IMR-90 (cell line): ENCODE measurements at regions not wholly inside any gene's neighbourhood (a gene's known extent, or its start where the extent isn't known, plus 50 kb on each side); places are given as distances from the start of the nearest gene placed in this dataset.

Experiments
- ATAC-seq: fragments of 200-7000 bp; cut with Tn5 transposase; 2 replicates; pipeline ENCODE4 v1.9.1; 2020; ENCODE audit warnings: low read depth, mild to moderate bottlenecking, moderate library complexity
- BruUV-seq: library from RNA; stranded (reverse); fragments of 400-500 nt; replicated peaks from 2 replicates; lab custom pipeline; 2021; lab: Mats Ljungman, UMichigan
- CTCF ChIA-PET: fragments of 300-600 bp; formaldehyde crosslinking; extraction: SDS; loops from one replicate; lab custom pipeline; 2021; ENCODE audit warnings: antibody characterized with exemption; lab: Yijun Ruan, JAX
- POLR2A ChIA-PET: fragments of 300-600 bp; sonication (Branson Sonifier 250); formaldehyde crosslinking; loops from one replicate; lab custom pipeline; 2022; ENCODE audit warnings: antibody characterized with exemption; ENCODE audit not compliant: unreplicated experiment; lab: Charles Lee
- DNase-seq: peaks from one replicate; pipeline ENCODE4 v3.0.0; 2013
- H2AFZ ChIP-seq: replicated peaks from 2 replicates; pipeline ENCODE3; 2013; ENCODE audit warnings: low read length, mild to moderate bottlenecking; ENCODE audit not compliant: poor library complexity
- H2AK5ac ChIP-seq: 2 replicates; pipeline ENCODE4 v1.6.1; 2013; ENCODE audit warnings: low read depth, low read length, inconsistent platforms
- H2AK9ac ChIP-seq: replicated peaks from 2 replicates; pipeline ENCODE3; 2013; ENCODE audit warnings: mild to moderate bottlenecking, low read depth, low read length, moderate library complexity; ENCODE audit not compliant: poor library complexity
- H2BK120ac ChIP-seq: 2 replicates; pipeline ENCODE4 v1.6.1; 2013; ENCODE audit warnings: low read depth, low read length, inconsistent platforms
- H2BK15ac ChIP-seq: 3 replicates; pipeline ENCODE4 v1.6.1; 2013; ENCODE audit warnings: low read depth, low read length, inconsistent platforms
- H2BK20ac ChIP-seq: 2 replicates; pipeline ENCODE4 v1.6.1; 2013; ENCODE audit warnings: low read depth, mild to moderate bottlenecking, inconsistent platforms, low read length, moderate library complexity
- H2BK5ac ChIP-seq: 2 replicates; pipeline ENCODE4 v1.6.1; 2013; ENCODE audit warnings: mild to moderate bottlenecking, low read depth, low read length, inconsistent platforms; ENCODE audit not compliant: poor library complexity, severe bottlenecking
- H3K14ac ChIP-seq: replicated peaks from 2 replicates; pipeline ENCODE4 v1.6.1; 2013; ENCODE audit warnings: low read depth, low read length, inconsistent platforms
- H3K18ac ChIP-seq: 2 replicates; pipeline ENCODE4 v1.6.1; 2013; ENCODE audit warnings: low read depth, low read length, control low read depth
- H3K23ac ChIP-seq: 2 replicates; pipeline ENCODE4 v1.6.1; 2013; ENCODE audit warnings: low read depth, low read length, inconsistent platforms
- H3K27ac ChIP-seq: 2 replicates; pipeline ENCODE4 v1.5.1; 2013; ENCODE audit warnings: mild to moderate bottlenecking, control low read depth, low read length; ENCODE audit not compliant: insufficient read depth
- H3K27me3 ChIP-seq: 2 replicates; pipeline ENCODE4 v1.6.1; 2013; ENCODE audit warnings: low read length; ENCODE audit not compliant: control insufficient read depth, insufficient read depth
- H3K36me3 ChIP-seq: 2 replicates; pipeline ENCODE4 v1.6.1; 2013; ENCODE audit warnings: low read length, mixed read lengths; ENCODE audit not compliant: control insufficient read depth, insufficient read depth
- H3K4ac ChIP-seq: 2 replicates; pipeline ENCODE4 v1.6.1; 2013; ENCODE audit warnings: low read depth, low read length, inconsistent platforms
- H3K4me1 ChIP-seq: 2 replicates; pipeline ENCODE4 v1.6.1; 2013; ENCODE audit warnings: low read length, mixed read lengths; ENCODE audit not compliant: control insufficient read depth, insufficient read depth
- H3K4me2 ChIP-seq: 2 replicates; pipeline ENCODE4 v1.6.1; 2013; ENCODE audit warnings: low read depth, mild to moderate bottlenecking, control low read depth, low read length, moderate library complexity
- H3K4me3 ChIP-seq: 2 replicates; pipeline ENCODE4 v1.5.1; 2013; ENCODE audit warnings: low read depth, mild to moderate bottlenecking, control low read depth, low read length, moderate library complexity; ENCODE audit not compliant: insufficient read depth
- H3K56ac ChIP-seq: 2 replicates; pipeline ENCODE4 v1.6.1; 2013; ENCODE audit warnings: low read length, inconsistent platforms; ENCODE audit not compliant: insufficient read depth; ENCODE audit errors: extremely low read depth
- H3K79me1 ChIP-seq, 2 experiments: 2 replicates each; pipeline ENCODE4 v1.6.1; 2013; ENCODE audit warnings: low read length in 2 of 2, inconsistent platforms in 1 of 2, low read depth in 1 of 2
- H3K9ac ChIP-seq: 2 replicates; pipeline ENCODE4 v1.6.1; 2013; ENCODE audit warnings: low read depth, low read length, control low read depth
- H3K9me1 ChIP-seq: 2 replicates; pipeline ENCODE4 v1.6.1; 2013; ENCODE audit warnings: low read length, inconsistent platforms; ENCODE audit not compliant: insufficient read depth
- H3K9me3 ChIP-seq: 2 replicates; pipeline ENCODE4 v1.6.1; 2013; ENCODE audit warnings: low read length; ENCODE audit not compliant: control insufficient read depth, insufficient read depth
- H4K20me1 ChIP-seq: 2 replicates; pipeline ENCODE4 v1.6.1; 2013; ENCODE audit warnings: low read length, inconsistent platforms; ENCODE audit not compliant: insufficient read depth
- H4K5ac ChIP-seq: 2 replicates; pipeline ENCODE4 v1.6.1; 2013; ENCODE audit warnings: mild to moderate bottlenecking, low read depth, low read length, control low read depth
- H4K8ac ChIP-seq, 2 experiments: 2 replicates each; pipeline ENCODE4 v1.6.1; 2013; ENCODE audit warnings: low read depth in 2 of 2, low read length in 2 of 2, control low read depth in 1 of 2, inconsistent platforms in 1 of 2
- H4K91ac ChIP-seq: 2 replicates; pipeline ENCODE4 v1.6.1; 2013; ENCODE audit warnings: low read depth, low read length, inconsistent platforms; ENCODE audit not compliant: insufficient read depth
- CEBPB ChIP-seq: IDR thresholded peaks from 2 replicates; pipeline ENCODE4 v1.6.1; 2012; ENCODE audit warnings: low read depth, low read length, improper control_type of control experiment
- CHD1 ChIP-seq: IDR thresholded peaks from 2 replicates; pipeline ENCODE4 v1.6.1; 2012; ENCODE audit warnings: low read depth, low read length, improper control_type of control experiment
- POLR2A ChIP-seq: IDR thresholded peaks from 2 replicates; pipeline ENCODE4 v1.6.1; 2012; ENCODE audit warnings: mild to moderate bottlenecking, low read depth, low read length
- WGBS, 2 experiments: methylation state at CpG; one replicate each; pipeline versions ENCODE4 v1.1.5 to v1.1.7; 2013; ENCODE audit warnings: missing lambda C conversion rate in 2 of 2; ENCODE audit not compliant: insufficient read length in 1 of 2; ENCODE audit errors: extremely low coverage in 2 of 2; 5-methylcytosine and 5-hydroxymethylcytosine counted together
- dilution Hi-C: fragments of 300-500 bp; cut with HindIII; formaldehyde crosslinking; loops from one replicate; pipeline ENCODE4 v1.14.3; 2018; ENCODE audit warnings: low sequenced_read_pairs; ENCODE audit not compliant: unreplicated experiment
- in situ Hi-C: fragments of 300-500 bp; cut with MboI; formaldehyde crosslinking; loops from 3 replicates; pipeline ENCODE4 v1.14.3; 2019; ENCODE audit warnings: low sequenced_read_pairs, inconsistent platforms, mixed read lengths
- intact Hi-C: fragments of 100-400 bp; cut with micrococcal nuclease; formaldehyde crosslinking; loops from 2 replicates; pipeline ENCODE4 v1.10.0; 2022

- H3K9me3 ChIP-seq: peaks cover 12% of the 10 kb centered on the region
- H3K9ac ChIP-seq: no peak overlapping the region
- no peak overlapping the region for H2BK15ac ChIP-seq
- no peaks in the 10 kb centered on the region for H3K36me3 ChIP-seq
- no peak overlapping the region for H3K4me2 ChIP-seq
- H2AK5ac ChIP-seq: no peak overlapping the region
- no peak overlapping the region for H3K23ac ChIP-seq
- H3K27ac ChIP-seq: no peak overlapping the region
- TF ChIP-seq POLR2A (no peak), CHD1 (no peak), CEBPB (no peak)
- no CpG with 5 or more reads among the region's 1 CpG for WGBS, 2 experiments
- no peaks in the 10 kb centered on the region for H3K27me3 ChIP-seq
- CTCF ChIA-PET: no interaction called here
- in situ Hi-C loops (no loop called here), dilution Hi-C loops (no loop called here), intact Hi-C loops (no loop called here)
- no peak overlapping the region for H2BK20ac ChIP-seq
- H3K9me1 ChIP-seq: no peaks in the 10 kb centered on the region
- H4K20me1 ChIP-seq: no peaks in the 10 kb centered on the region
- H4K8ac ChIP-seq: no peak overlapping the region
- H3K4ac ChIP-seq: no peak overlapping the region
- no peak overlapping the region for H3K56ac ChIP-seq
- no peak overlapping the region for H3K18ac ChIP-seq
- H3K4me1 ChIP-seq: no peaks in the 10 kb centered on the region
- no peak overlapping the region for H4K5ac ChIP-seq
- no peak overlapping the region for H2AK9ac ChIP-seq
- no TSS peak for BruUV-seq
- H3K4me3 ChIP-seq: no peak overlapping the region
- POLR2A ChIA-PET: no interaction called here
- no peaks in the 10 kb centered on the region for H3K79me1 ChIP-seq
- H3K14ac ChIP-seq: no peak overlapping the region
- no peak overlapping the region for H2BK120ac ChIP-seq
- no peak for DNase-seq
- no peak overlapping the region for H2AFZ ChIP-seq
- no peak for ATAC-seq
- no peak overlapping the region for H2BK5ac ChIP-seq
- no peak overlapping the region for H4K91ac ChIP-seq
Measured at GRCh38 chr20:22001886-22002285, 296.4 kb downstream of the PAX1 start.
